ENCODE measurements at regions not wholly inside any gene's neighbourhood (a gene's known extent, or its start where the extent isn't known, plus 50 kb on each side); places are given as distances from the start of the nearest gene placed in this dataset.

DNA sequence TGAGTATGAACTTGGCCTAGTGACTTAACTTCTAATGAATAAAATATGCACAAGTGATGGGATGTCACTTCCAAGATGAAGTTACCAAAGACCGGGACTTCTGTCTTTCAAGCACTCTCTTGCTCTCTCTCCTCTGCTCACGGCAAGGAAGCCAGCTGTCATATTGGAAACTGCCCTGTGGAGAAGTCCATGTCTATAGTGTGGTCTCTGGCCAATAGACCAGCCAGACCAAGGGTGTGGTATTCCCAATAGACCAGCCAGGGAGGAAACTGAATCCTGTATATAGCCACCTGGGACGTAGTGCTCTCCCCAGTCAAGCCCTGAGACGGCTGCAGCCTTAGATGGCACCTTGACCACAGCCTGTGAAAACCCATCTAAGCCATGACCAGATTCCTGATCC lies 93.2 kb upstream of the ALX4 start:
- no peaks in the 10 kb centered on the region for H3K36me3 Mint-ChIP-seq (ENCODE audit: low read depth)
- H3K27me3 Mint-ChIP-seq (ENCODE audit: low read depth): peaks cover 44% of the 10 kb centered on the region
- H3K9me3 Mint-ChIP-seq (ENCODE audit: low read depth): no peaks in the 10 kb centered on the region
- TF ChIP-seq, protein P1, sequence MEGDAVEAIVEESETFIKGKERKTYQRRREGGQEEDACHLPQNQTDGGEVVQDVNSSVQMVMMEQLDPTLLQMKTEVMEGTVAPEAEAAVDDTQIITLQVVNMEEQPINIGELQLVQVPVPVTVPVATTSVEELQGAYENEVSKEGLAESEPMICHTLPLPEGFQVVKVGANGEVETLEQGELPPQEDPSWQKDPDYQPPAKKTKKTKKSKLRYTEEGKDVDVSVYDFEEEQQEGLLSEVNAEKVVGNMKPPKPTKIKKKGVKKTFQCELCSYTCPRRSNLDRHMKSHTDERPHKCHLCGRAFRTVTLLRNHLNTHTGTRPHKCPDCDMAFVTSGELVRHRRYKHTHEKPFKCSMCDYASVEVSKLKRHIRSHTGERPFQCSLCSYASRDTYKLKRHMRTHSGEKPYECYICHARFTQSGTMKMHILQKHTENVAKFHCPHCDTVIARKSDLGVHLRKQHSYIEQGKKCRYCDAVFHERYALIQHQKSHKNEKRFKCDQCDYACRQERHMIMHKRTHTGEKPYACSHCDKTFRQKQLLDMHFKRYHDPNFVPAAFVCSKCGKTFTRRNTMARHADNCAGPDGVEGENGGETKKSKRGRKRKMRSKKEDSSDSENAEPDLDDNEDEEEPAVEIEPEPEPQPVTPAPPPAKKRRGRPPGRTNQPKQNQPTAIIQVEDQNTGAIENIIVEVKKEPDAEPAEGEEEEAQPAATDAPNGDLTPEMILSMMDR (IDR thresholded peaks at IDR 0.05): no peak
- no peak overlapping the region for H3K4me3 Mint-ChIP-seq (ENCODE audit: unreplicated experiment)
- no peaks in the 10 kb centered on the region for H3K4me1 Mint-ChIP-seq (ENCODE audit: low read depth)
- DNase-seq (ENCODE audit: low spot score): no peak
- H3K27ac Mint-ChIP-seq (ENCODE audit: unreplicated experiment): no peak overlapping the region

DNA sequence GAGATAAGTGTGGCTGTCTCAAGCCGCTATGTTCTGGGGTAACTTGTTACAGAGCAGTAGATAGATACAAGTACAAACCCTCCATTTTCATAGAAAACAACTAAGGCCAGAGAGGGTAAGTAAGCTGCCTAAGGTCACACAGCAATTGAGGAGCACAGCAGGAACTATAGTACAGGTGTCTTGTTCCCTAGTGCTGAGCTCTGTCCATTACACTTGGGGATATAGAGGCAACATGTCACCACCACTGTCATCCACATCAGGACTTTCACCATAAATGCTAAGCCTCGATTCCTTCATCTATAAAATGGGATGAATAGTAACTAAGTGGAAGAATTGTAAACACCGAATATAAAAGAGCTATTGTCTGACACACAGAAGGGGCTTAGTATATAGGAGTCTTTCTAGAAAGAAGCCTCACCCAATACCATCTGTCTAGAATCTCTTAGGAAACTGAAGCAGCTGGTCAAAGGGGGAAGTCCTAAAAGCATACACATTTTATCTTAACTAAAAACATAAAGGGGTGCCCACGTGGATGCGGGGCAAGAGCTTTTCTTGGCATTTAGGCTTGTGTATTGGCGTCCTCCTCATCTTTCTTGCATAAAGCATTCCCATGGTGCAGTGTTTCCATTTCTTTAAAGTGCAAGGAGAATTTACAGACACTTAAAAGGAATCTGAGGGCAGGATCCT lies 93.8 kb upstream of the ALX4 start:
- peaks cover 50% of the 10 kb centered on the region for H3K27me3 Mint-ChIP-seq (ENCODE audit: low read depth)
- TF ChIP-seq, protein P1 (IDR thresholded peaks at IDR 0.05): no peak
- no peak for DNase-seq (ENCODE audit: low spot score)
- H3K9me3 Mint-ChIP-seq (ENCODE audit: low read depth): no peaks in the 10 kb centered on the region
- no peak overlapping the region for H3K27ac Mint-ChIP-seq (ENCODE audit: unreplicated experiment)
- no peaks in the 10 kb centered on the region for H3K4me1 Mint-ChIP-seq (ENCODE audit: low read depth)
- H3K4me3 Mint-ChIP-seq (ENCODE audit: unreplicated experiment): no peak overlapping the region
- no peaks in the 10 kb centered on the region for H3K36me3 Mint-ChIP-seq (ENCODE audit: low read depth)

DNA sequence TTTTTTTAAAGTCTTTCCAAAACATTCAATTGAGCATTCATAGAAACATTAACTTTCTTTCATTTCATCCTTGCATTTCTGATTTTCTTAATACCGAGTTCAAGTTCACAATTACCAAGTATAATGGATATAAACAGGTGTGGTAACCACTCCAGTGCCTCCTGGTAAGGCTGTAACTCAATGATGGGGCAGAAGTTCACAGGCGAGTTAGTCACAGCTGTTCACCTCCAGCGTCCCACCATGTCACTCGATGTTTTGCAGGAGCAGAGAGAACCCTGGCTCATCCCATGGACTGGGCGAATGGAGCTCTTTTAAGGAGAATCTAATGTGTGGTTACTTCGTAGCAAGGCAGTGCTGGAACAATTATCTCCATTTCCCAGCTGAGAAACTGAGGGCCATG lies 94.4 kb upstream of the ALX4 start:
- no peak for DNase-seq (ENCODE audit: low spot score)
- TF ChIP-seq, protein P1 (IDR thresholded peaks at IDR 0.05): no peak
- Mint-ChIP-seq H3K27ac (ENCODE audit: unreplicated experiment) (no peak overlapping the region), H3K4me1 (ENCODE audit: low read depth) (no peaks in the 10 kb centered on the region), H3K9me3 (ENCODE audit: low read depth) (no peaks in the 10 kb centered on the region), H3K27me3 (ENCODE audit: low read depth) (peaks cover 53% of the 10 kb centered on the region), H3K36me3 (ENCODE audit: low read depth) (no peaks in the 10 kb centered on the region), H3K4me3 (ENCODE audit: unreplicated experiment) (no peak overlapping the region)

DNA sequence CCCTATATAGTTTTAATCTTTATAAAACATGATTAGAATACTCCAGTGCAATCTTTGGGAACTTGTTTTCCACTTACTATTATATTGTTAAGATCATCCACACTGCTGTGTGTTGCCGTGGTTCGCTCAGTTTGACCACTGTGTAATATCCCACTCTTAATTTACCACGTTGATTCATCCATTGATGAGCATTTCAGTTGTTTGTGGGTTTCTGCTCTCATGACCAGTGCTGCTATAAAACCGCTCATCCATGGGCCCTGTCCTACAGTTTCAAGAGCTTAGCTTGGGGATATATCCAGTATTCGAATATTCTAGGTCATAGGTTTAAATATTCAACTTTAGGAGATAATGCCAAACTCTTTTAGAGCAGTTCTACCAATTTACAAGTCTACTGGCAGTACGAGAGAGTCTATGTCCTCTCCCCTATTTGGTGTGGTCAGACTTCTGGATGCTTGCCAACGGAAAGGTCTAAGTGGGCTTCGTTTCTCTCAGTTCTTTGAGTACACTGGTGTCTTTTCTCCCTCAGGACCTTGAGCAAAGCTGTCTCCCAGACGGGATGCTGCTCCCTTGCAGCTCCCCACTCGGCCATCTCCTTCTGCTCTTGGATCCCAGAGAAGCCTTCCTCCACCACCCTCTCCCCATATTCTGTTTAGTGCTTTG lies 94.9 kb upstream of the ALX4 start:
- DNase-seq (ENCODE audit: low spot score): no peak
- Mint-ChIP-seq H3K36me3 (ENCODE audit: low read depth) (no peaks in the 10 kb centered on the region), H3K27ac (ENCODE audit: unreplicated experiment) (no peak overlapping the region), H3K4me3 (ENCODE audit: unreplicated experiment) (no peak overlapping the region), H3K27me3 (ENCODE audit: low read depth) (peaks cover 57% of the 10 kb centered on the region), H3K4me1 (ENCODE audit: low read depth) (no peaks in the 10 kb centered on the region), H3K9me3 (ENCODE audit: low read depth) (no peaks in the 10 kb centered on the region)
- TF ChIP-seq, protein P1 (IDR thresholded peaks at IDR 0.05): no peak

DNA sequence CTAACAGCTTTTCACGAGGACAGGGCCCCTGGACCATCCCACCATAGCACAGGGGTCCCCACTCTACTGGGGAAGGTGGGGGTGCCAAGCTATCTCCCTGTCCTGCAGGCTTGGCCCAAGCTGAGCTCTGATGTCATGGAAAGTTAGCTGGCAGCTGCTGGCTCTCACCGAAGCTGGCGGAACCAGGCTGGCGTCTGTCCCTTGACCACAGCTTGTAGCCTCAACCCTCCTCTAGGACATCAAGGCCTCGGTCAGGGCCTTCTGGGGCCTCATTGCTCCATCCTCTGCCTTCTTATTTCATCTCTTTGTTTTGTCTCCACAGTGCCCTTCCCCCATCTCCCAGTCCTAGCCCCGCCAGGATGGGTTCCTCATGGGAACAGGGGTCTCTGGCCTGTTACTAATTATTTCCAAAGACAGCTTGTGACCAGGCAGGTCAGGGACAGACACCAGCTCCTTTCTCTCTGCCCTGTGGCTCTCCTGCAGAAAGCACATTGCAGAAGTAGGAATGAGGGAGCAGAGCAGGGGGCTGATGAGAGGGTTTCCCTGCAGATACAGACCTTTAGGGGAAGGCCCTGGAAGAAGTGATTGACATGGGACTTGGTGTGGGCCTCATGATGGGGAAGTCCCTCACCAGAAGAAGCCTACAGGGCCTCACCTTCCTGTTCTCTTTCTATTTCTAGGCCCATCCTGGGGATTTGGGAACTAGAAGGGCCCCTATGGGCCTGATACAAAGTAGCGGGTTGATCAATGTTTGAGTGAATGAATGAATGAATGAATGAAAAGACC lies 97.5 kb upstream of the ALX4 start:
- H3K4me3 Mint-ChIP-seq (ENCODE audit: unreplicated experiment): no peak overlapping the region
- TF ChIP-seq, protein P1 (IDR thresholded peaks at IDR 0.05): no peak
- no peak for DNase-seq (ENCODE audit: low spot score)
- no peak overlapping the region for H3K27ac Mint-ChIP-seq (ENCODE audit: unreplicated experiment)
- peaks cover 3% of the 10 kb centered on the region for H3K36me3 Mint-ChIP-seq (ENCODE audit: low read depth)
- H3K27me3 Mint-ChIP-seq (ENCODE audit: low read depth): peaks cover 70% of the 10 kb centered on the region
- H3K4me1 Mint-ChIP-seq (ENCODE audit: low read depth): no peaks in the 10 kb centered on the region
- H3K9me3 Mint-ChIP-seq (ENCODE audit: low read depth): peaks cover 3% of the 10 kb centered on the region
